ENCODE measurements at regions not wholly inside any gene's neighbourhood (a gene's known extent, or its start where the extent isn't known, plus 50 kb on each side); places are given as distances from the start of the nearest gene placed in this dataset.

- ChIA-PET RAD21 (ENCODE audit: low non-redundant PET in 1 of 2, low total read pairs in 2 of 2, uncharacterized antibody in 2 of 2, unreplicated experiment in 2 of 2) (no interaction called here), CTCF (no interaction called here), POLR2A (no interaction called here)
- Histone ChIP-seq H3K27ac (ENCODE audit: low read depth, low read length) (no peak overlapping the region), H3K36me3 (ENCODE audit: control insufficient read depth in 1 of 2, insufficient read depth in 2 of 2, low read length in 2 of 2) (no peaks in the 10 kb centered on the region), H3K9ac (ENCODE audit: low read length) (no peak overlapping the region), H3K4me1 (ENCODE audit: control insufficient read depth in 1 of 2, insufficient read depth in 2 of 2, low read length in 2 of 2) (no peaks in the 10 kb centered on the region), H2AFZ (ENCODE audit: low read depth, low read length, poor library complexity, severe bottlenecking) (no peak overlapping the region), H3K9me3 (ENCODE audit: control insufficient read depth in 1 of 2, insufficient read depth in 1 of 2, low read depth in 1 of 2, low read length in 2 of 2) (no peaks in the 10 kb centered on the region), H3K4me2 (ENCODE audit: low read length) (no peak overlapping the region), H3K27me3 (ENCODE audit: insufficient read depth, low read length) (no peaks in the 10 kb centered on the region), H3K79me2 (ENCODE audit: insufficient read depth, low read length) (no peaks in the 10 kb centered on the region), H3K4me3 (replicated peaks in 1 of 2; ENCODE audit: low read depth in 1 of 2, low read length in 2 of 2) (no peak overlapping the region), H3K9me2 (ENCODE audit: insufficient read depth) (no peaks in the 10 kb centered on the region), H4K20me1 (ENCODE audit: insufficient read depth) (no peaks in the 10 kb centered on the region)
- no peak for DNase-seq (ENCODE audit: low read depth, low spot score)
- intact Hi-C loops (cut with micrococcal nuclease) = no loop called here
- no TSS peak for BruUV-seq (replicated peaks)
- no peak for TF ChIP-seq ZNF274 (IDR thresholded peaks at IDR 0.05; ENCODE audit: low read depth, low read length)
- TF ChIP-seq CTCF (IDR thresholded peaks at IDR 0.05 in 2 of 3, conservative IDR thresholded peaks at IDR 0.05 in 1 of 3; ENCODE audit: borderline replicate concordance in 1 of 3, insufficient read depth in 1 of 3, low read depth in 2 of 3, low read length in 2 of 3) = no peak
- TF ChIP-seq TCF7L2 (IDR thresholded peaks at IDR 0.05; ENCODE audit: borderline replicate concordance, extremely low read depth, insufficient read depth, insufficient read length) = no peak
- TF ChIP-seq JUND (IDR thresholded peaks at IDR 0.05) = no peak
- TF ChIP-seq MAX (IDR thresholded peaks at IDR 0.05) = no peak
- TF ChIP-seq POLR2AphosphoS5 (IDR thresholded peaks at IDR 0.05; ENCODE audit: low read depth, low read length) = no peak
- no peak for TF ChIP-seq EGR1 (IDR thresholded peaks at IDR 0.05; ENCODE audit: low read depth)
- no peak for TF ChIP-seq YY1 (IDR thresholded peaks at IDR 0.05; ENCODE audit: extremely low read depth, insufficient replicate concordance, low read depth, low read length)
- no peak for TF ChIP-seq ZBTB33 (IDR thresholded peaks at IDR 0.05; ENCODE audit: extremely low read depth, insufficient replicate concordance, low read length)
- no peak for TF ChIP-seq POLR2A (IDR thresholded peaks at IDR 0.05; ENCODE audit: borderline replicate concordance, extremely low read depth, insufficient read depth, insufficient read length)
- no peak for ATAC-seq
Measured at GRCh38 chr5:124253203-124253810, 493.1 kb downstream of the ZNF608 start.

Measured in HCT116 (cell line).